HG03565 (cell line): ENCODE measurements at regions not wholly inside any gene's neighbourhood (a gene's known extent, or its start where the extent isn't known, plus 50 kb on each side); places are given as distances from the start of the nearest gene placed in this dataset.

Experiments used
- ATAC-seq: cut with Tn5 transposase; IDR thresholded peaks from one replicate; pipeline ENCODE4 v1.9.1; 2021; ENCODE audit warnings: mild to moderate bottlenecking, moderate library complexity; ENCODE audit not compliant: unreplicated experiment

GRCh38 chr2:2707206-2707991 is 376.3 kb upstream of the MYT1L start:
- no peak for ATAC-seq

GRCh38 chr2:2706306-2706705 is 375.2 kb upstream of the MYT1L start:
- ATAC-seq, result no peak

- ATAC-seq, result no peak
These were observed 374.8 kb upstream of the MYT1L start for GRCh38 chr2:2705871-2706270.

GRCh38 chr2:2704428-2705090 is 373.5 kb upstream of the MYT1L start:
- no peak for ATAC-seq

- no peak for ATAC-seq
These were observed 372.8 kb upstream of the MYT1L start for GRCh38 chr2:2703762-2704427.

GRCh38 chr2:2703172-2703571 is 372.1 kb upstream of the MYT1L start:
- ATAC-seq, result no peak

- ATAC-seq, result no peak
These were observed 371.3 kb upstream of the MYT1L start for GRCh38 chr2:2702385-2702784.

- ATAC-seq, result no peak
These were observed 370.7 kb upstream of the MYT1L start for GRCh38 chr2:2701813-2702212.

- no peak for ATAC-seq
These were observed 370.2 kb upstream of the MYT1L start for GRCh38 chr2:2701176-2701781.

GRCh38 chr2:2699121-2699505 is 368.0 kb upstream of the MYT1L start:
- no peak for ATAC-seq

GRCh38 chr2:2698182-2699120 is 367.4 kb upstream of the MYT1L start:
- no peak for ATAC-seq

GRCh38 chr2:2696733-2697455 is 365.8 kb upstream of the MYT1L start:
- ATAC-seq, result no peak

- no peak for ATAC-seq
These were observed 365.2 kb upstream of the MYT1L start for GRCh38 chr2:2696325-2696724.

- ATAC-seq, result no peak
These were observed 363.7 kb upstream of the MYT1L start for GRCh38 chr2:2694746-2695145.

GRCh38 chr2:2692599-2693389 is 361.7 kb upstream of the MYT1L start:
- no peak for ATAC-seq

GRCh38 chr2:2691419-2691818 is 360.3 kb upstream of the MYT1L start:
- ATAC-seq, result no peak

- no peak for ATAC-seq
These were observed 359.9 kb upstream of the MYT1L start for GRCh38 chr2:2690985-2691384.

GRCh38 chr2:2689306-2689705 is 358.2 kb upstream of the MYT1L start:
- no peak for ATAC-seq

- ATAC-seq, result no peak
These were observed 357.2 kb upstream of the MYT1L start for GRCh38 chr2:2688254-2688653.
